NCI-H187 treated with DMSO at 0.1 percent for 48 hours (cell line): ENCODE measurements at regions not wholly inside any gene's neighbourhood (a gene's known extent, or its start where the extent isn't known, plus 50 kb on each side); places are given as distances from the start of the nearest gene placed in this dataset.

Experiments used
- DNase-seq: peaks from one replicate; lab custom pipeline; 2025; lab: John Stamatoyannopoulos, UW

DNA sequence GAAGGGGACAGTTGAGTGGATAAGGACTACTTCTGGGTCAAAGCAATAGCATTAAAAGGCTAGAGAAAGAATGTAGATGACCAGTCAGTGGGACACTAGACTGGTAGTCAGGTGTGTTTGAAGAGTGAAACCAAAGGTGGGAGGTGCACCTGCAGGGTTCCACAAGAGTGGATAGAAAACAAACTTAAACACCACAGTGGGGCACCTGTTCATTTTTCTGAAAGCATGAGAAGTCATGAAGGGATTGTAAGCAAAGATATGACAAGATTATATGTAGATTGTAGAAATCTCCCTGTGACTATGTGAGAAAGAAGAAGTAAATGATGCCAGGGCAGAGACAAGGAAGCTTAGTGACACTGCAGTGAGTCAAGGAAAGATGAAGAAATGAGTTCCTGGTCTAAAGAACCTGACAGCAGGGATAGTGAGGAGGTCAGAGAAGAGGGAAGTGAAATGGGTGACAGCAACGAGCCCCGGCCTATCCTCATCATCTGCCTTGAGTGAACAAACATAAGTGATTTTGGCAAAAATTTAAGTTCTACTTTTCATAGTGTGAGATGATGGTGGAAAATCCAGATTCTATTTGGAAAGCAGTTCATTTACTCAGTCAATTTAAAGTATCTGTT, 296.9 kb downstream of the TLE4 start:
- no peak for DNase-seq

DNA sequence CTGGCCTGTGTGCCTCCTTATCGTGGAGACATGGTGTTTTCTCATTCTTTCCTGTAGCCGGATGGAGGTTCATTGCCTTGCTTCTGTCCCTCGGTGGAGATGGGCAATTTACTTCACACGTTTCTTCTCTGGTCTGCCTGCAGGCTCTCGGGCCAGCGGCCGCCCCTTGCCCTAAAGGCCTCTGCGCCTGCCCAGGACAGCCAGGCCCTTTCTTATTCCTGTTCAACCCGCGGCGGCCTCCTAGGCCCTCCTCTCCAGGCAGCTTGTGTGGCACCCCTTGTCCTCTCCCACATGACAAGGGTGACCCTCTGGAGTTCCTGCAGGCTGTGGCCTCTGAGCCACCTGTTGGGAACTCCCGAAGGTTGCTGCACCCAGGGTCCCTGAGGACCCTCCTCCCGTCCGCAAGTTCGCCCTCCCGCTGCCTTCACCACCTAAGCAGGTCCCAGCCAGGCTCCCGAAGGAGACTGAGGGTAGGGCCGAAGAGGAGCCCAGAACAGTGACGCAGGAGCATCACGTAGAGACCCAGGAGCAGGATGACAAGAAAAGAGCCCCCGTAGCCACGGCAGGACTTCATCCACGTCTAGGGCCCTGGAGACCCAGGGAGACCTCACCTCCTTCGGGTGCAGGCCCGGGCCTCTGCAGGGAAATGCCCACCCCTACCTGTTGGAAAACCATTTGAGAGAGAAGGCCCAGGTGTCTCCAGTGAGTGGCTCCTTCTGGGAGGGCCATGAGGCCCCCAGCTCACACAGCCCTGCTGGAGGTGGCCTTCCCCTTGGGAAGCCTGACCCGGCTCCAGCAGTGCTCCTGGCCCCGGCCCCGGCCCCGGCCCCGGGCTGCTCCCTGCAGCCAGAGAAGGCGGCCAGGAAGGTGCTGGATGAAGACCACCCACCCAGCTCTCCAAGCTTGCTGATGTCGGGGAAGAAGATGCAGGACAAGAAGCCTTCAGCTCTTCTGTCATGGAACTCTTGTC, 291.4 kb downstream of the TLE4 start:
- DNase-seq = no peak

DNA sequence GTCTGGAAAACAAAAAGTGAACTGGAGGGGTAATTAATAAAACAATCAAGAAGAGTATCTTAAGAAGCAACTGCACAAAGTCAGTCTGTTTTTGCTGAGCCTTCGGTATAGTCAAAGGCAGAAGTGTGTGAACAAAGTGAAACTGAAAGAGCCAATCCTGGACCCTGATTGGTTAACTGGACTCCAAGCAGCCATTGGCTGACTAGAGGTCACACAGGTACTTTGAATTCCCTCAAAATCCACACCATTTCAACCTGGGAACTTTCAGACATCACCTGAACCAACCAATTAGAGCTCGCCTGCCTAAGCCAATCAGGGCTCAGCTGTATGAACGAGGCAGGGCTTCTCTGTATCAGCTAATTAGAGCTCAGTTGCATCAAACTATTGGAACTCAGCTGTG, 286.7 kb downstream of the TLE4 start:
- DNase-seq = no peak

DNA sequence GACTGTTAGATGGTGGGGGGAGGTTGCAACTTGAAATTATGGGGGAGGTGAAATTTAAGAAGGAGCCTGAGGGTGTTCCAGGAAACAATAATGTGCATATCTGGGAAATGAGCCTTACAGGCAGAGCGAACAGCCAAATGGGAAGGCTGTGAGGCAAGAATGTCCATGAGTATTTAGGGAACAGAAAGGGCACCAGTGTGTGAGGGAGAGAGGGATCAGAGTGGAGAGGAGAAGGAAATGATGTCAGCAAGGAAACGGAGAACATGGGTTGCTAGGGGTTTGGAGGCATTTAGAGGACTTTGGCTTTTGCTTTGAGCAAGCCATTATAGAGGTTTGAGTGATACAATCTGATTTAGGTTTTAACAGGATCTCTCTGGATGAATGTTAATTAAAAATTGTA, 285.4 kb downstream of the TLE4 start:
- DNase-seq = no peak

DNA sequence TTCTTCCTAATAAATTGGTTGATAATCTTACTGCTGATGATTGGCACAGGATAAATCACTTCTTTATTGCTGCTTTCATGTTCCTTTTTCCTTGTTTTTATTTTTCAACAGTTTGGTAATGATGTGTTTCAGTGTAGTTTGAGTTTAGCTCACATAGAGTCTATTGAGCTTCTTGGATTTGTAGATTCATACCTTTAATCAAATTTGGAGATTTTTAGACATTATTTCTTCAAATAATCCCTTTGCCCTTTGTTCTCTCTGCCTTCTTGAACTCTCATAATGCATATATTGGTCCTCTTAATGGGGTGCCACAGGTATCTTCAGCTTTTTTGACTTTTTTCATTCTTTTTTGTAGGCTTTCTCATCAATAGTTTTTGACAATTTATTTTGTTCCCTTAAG, 275.3 kb downstream of the TLE4 start:
- no peak for DNase-seq

DNA sequence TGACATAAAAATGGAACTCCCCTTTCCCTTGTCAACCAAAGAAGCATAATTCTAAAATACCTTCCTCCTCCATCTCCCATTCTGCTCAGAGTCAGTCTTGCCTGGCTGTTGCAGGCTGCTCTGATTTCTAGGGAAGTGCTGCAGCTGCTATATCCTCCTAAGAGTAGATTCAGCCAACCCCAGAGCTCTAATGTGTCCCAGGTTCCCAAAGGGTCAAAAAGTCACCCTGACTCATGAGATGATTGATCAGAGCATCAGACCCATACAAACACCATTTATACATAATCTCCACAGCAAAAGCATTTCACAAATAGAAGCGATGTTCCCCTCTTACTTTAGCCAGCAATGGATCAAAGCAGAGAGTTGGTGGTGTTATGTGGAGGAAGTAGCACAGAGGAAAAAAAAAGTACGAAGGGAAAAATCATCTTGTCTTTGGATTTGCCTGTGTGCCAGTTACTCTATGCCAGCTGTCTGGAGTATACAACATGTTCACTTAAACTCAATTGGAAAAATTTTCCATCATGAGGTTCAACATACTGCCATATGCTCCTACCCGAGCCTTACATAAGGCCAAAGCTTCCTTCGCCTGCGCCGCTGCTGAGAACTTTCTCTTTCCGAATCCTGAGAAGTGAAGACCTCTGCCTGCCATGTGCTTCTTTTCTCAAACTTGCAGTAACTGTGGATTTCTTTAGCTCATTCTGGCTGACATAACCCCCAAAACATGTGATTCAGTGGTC, 258.0 kb downstream of the TLE4 start:
- DNase-seq = no peak

DNA sequence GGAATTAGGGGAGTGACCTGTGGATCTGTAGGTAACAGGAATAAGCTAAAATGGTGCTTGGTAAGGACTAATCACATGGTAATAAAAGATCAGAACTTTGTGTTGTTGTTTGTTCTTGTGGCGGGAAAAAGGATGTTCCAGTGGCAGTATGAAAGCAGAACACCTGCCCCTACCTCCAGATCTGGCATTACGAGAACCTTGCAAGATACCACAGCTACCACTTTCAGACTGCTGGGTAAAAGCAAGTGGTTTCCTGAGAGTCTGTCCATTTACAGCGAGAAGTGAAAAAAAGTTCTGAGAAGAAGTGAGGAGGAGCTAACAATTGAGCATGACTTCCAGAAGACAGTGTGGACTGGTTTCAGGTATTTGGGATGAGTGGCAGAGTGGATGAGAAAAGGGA, 252.5 kb downstream of the TLE4 start:
- DNase-seq = no peak

DNA sequence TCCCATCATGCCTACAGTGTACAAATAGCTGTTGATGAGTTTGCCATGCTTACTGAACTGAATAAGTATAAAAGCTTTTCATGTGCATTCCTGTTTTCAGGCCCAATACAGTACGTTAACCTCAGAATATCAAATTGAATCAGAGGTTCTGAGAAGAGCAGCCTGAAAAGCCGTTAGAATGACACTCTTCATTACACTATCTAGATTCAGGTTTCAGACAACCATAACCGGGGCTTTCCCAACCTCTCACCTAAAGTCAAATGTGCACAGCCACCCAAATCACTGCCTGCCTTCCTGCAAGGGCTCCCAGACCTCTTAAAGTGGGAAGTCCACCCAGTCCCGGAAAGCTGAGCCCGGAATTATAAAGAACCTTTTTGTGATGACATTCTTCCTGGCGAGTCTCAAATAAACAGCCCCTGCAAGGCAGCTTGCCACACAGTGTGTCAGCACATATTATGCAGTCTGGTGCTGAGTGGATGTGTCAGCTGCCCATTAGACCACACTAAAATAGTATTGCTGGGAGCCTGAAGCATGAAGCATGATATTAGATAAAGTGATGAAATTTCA, 245.8 kb downstream of the TLE4 start:
- DNase-seq = no peak

DNA sequence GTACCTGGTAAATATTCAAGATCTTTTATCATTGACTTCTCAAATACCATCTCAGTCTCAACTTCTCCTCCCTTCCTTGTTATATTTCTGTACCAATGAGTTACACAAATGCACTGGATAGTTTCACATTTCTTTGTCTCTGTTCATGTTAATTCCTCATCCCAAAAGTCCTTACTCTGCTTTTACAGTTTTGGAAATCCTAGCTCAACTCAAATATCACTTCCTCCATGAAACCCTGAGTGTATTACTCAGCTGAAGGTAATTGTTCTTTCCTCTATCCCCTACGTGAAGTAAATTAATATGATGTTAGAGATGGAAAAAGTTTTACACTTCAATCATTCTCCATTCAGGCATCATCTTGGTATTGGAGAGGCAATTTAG, 241.5 kb downstream of the TLE4 start:
- DNase-seq = no peak

DNA sequence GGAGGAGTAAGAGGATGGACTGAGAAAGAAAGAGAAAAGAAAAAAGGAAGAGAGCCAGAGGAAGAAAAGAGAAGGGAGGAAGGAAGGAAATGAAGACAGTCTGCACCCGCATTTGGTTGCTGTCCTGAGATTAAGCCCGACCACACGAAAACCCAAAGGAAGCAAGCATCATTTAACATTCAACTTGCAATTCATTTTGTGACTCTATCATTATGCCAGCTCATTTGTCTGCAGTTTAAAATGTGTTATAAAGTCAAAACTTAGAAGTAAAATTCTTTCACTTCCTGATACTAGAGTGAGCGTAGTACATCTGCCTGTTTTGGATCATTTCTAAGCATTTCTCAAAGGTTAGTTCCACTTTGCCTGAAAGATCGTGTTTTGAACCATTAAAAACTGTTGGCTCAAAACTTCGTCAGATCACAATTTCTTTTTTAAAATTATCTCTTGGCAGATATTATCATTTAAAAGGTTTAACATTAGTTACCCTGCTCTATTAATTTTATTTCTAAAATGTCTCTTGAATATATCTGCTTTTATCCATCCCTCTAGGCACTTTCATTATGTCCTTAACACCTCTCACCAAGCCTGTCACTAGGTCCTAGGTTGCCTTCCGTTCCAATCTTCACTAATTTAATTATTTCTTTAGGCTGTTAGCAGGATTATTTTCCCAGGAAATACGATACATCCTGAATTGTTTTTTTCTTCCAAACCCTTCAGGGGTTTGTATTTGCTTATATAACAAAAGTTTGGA, 240.9 kb downstream of the TLE4 start:
- no peak for DNase-seq

DNA sequence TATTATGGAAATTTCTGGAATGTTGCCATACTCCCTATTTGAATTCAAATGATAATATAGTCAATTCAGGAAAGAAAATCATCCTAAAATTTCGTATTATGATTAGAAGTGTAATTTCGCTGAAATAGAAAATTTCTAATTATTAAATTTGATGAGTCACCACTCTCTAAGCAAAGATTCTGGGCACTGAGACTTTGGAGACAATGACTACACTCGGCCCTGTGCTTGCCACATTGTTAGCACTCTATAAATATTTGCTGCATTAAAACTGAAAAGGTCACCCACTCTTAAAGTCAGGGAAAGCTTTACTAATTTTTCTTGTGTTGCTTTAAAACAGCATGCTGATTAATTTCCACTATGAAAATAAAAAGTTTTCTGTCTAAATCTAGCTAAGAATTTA, 240.3 kb downstream of the TLE4 start:
- no peak for DNase-seq

DNA sequence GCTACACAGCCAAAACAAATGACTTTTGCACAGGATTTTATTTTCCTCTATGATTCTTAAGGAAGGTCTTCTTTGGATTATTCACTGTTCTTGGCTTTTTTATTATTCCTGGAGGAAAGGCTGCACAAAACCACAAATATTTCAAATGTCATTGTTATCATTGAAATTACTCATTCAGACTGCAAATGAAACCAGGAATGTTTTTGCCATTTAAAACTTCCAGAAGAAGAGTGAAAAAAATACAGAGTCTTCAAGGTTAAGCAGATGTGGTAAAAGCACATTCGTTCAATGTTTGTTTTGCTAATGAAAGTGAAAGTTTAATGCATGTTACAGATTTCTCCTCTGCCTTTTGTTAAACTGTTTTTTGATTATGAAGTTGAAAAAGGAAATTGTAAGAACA, 238.2 kb downstream of the TLE4 start:
- no peak for DNase-seq

DNA sequence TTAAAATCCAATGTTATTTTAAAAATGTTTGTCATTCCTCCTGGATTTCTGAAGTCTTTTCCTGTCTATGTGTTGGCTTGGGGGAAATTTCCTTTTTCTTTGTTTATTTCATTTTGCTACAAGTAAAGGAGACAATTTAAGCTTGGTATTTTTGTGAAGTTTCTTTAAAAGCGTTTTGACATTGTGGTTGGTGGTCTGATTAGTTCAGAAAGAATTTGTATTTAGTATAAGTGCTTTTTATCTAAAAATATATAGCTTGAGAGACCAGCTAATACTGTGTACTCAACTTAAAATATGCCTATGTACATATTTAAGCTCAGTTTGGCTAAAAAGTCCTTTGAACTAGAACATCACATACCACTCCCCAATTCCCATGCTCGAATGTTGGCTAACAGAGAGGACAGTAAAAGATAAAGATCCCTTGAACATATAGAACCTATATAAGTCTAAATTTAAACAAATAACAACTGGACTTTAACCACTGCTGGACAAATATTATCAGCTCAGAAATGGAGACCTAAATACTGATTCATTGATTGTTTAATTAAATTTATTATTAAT, 237.6 kb downstream of the TLE4 start:
- DNase-seq = no peak

DNA sequence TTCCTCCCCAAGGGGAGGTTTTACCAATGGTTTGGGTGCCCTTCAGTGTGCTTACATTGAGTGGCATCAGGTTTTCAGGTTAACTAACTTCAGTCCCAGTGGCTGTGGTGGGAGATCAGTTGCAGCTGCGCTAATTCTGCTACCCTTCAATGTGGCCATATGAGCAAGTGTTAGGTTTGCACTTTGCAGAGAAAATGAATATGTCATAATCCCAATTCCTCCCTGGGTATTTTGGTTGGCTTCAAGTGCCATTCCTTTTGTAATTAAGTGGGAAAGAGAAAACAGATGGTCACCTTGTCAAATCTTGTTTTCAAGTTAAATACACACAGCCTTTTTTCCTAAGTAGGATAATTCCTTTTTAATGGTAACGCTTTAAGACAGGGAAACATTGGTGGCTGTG, 236.2 kb downstream of the TLE4 start:
- no peak for DNase-seq

DNA sequence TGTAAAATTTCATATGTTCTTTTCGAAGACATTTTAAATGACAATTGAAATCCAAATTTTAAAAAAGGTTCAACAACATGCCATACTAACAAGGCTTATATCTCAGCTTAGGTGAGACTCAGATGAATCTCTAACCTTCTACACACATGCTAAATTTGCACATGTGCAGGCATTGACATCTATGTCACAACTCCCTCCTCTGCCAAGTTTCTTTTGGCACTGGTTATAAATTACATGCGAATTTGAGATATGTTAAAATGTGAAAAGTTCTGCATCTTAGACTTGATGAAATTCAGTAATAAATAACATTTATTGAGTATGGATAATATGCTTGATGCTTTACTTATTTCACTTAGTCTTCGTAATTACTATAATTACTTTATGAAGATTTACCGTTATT, 234.3 kb downstream of the TLE4 start:
- no peak for DNase-seq

DNA sequence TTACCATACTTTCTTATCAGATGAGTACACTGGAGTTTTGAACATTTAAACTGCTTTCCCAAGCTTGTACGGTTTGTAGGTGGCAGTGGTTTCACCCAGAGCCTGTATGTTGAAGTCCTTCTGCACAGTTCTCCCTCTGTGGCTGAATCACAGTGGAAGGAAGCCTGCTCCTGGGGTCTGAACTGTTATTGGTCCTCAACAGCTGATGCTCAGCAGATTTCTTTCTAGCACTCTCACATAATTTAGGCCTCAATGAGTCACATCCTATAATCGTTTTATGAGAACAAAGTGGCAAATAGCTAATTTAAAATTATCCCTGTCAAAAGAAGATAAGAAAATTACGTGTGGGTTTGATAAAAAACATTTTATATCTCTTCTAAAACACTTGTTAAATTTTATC, 229.7 kb downstream of the TLE4 start:
- DNase-seq = no peak

DNA sequence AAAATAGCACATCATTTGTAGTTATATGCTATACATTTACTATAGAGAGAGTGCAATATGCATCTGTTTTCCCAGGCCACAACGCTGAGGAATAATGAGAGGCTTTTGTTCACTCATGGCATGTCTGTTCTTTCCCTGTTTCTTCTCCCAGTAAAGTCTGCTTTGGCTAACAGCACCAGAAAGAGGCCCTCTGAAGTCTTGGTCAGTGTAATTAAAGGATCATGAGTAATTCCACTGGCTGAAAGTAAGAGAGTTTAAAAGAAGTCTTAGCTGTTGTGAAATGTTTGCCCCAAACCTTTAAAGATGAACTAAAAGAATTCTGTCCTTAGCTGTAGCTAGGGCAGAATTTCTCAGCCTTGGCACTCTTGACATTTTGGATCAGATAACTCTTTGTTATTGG, 228.8 kb downstream of the TLE4 start:
- no peak for DNase-seq

DNA sequence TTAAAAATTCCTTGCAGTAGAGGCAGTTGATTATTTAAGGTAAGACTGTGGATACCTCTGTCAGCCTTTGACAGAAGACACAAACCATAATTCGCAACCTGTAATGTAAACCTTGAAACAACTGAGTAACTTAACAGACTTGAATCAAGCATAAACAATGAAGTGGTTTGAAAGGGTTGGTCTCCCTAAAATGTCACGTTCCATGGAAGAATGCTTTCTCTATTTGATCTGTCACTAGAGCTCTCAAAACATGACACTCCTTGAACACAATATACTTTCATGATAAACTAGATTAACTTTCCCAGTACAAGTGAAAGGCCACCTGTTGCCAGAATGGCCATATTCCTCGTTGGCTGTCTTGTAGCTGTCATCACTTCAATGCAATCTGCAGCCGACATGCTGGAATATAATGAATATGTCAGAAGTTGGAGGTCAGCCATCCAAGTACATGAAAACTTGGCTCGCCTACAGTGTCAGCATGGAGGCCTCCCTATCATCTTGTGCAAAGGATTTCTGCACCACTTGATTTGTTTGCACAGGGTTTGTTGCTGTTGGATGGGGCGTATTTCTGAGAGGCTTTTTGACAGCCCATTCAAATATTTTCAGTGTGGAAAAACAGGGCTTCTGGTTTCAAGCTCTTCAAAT, 228.0 kb downstream of the TLE4 start:
- DNase-seq = peak; percentile 36

DNA sequence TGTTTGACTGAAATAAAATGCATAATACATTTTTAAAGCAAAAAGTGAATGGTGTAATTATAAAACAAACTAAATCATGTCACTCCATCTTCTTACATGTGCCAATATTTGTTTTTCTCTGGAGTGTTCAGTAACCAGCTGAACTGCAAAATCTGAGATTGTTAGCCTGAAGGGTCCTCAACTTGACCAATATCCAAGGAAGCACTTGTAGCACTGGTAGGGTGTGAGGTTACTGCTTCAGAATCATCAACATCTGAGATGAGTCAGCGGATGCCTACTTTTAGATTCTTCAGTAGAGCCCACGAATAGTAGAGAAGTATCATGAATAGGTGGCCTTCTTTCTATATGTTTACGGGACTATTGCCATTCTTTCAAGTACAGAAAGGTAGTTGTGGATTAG, 226.7 kb downstream of the TLE4 start:
- DNase-seq = no peak

DNA sequence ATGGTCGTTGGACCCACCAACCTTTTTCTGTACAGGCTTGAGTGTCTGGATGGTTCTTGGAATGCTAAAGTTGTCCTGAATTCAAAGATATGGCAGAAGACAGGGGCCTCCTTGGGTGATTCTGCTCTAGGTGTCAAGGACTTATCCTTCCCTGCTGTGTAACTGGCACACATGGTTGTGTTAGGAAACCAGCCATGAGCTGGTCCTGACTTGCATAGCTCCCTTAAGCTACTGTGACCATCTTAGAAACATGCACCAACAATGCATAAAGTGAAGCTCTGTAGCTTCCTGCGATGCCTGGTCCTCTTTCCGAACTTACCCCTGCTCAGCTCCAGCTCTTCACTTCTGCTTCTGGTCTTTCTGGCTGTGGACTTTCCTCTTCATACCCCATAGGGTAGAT, 224.6 kb downstream of the TLE4 start:
- DNase-seq = no peak

DNA sequence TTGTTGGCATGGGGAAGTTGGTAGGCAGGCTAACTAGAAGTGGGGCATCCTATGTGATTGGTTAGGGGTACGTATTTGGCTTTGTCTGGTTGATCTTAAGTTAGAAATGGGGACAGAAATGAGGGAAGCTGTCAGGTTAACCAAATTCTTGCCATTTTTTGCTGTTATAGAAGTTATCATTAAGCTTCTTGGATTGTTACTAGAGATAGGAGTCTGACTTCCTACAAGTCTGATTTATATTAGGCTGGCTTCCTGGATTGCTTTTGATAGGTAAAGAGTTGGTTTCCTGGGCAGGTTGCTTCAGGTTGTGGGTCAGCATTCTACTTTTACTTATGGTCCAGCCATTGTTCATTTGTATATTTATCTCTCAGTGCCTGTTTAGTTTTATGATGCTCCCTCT, 216.9 kb downstream of the TLE4 start:
- DNase-seq = no peak
